Ascending aorta (tissue), 2 donors: ENCODE measurements at regions not wholly inside any gene's neighbourhood (a gene's known extent, or its start where the extent isn't known, plus 50 kb on each side); places are given as distances from the start of the nearest gene placed in this dataset.

Experiments
- DNase-seq, 2 donors: peaks; one replicate each; pipeline ENCODE4 v3.0.0-alpha.2; 2019; ENCODE audit warnings: low spot score in 2 of 2
- H3K27ac ChIP-seq, 2 donors: fragments of 200-600 bp; sonication (generic); one replicate each; pipeline ENCODE4 v1.5.1; 2016 to 2017; ENCODE audit warnings: mild to moderate bottlenecking in 1 of 2
- H3K27me3 ChIP-seq: fragments of 200-600 bp; sonication (generic); one replicate; pipeline ENCODE4 v1.5.1; 2017
- H3K36me3 ChIP-seq, 2 donors: fragments of 200-600 bp; sonication (generic); one replicate each; pipeline ENCODE4 v1.5.1; 2016
- H3K4me1 ChIP-seq, 2 donors: fragments of 200-600 bp; sonication (generic); one replicate each; pipeline ENCODE4 v1.5.1; 2016 to 2017; ENCODE audit warnings: mild to moderate bottlenecking in 1 of 2
- H3K4me3 ChIP-seq, 2 donors: fragments of 200-600 bp; sonication (generic); one replicate each; pipeline ENCODE4 v1.5.1; 2016 to 2017; ENCODE audit warnings: mild to moderate bottlenecking in 1 of 2
- H3K9me3 ChIP-seq, 2 donors: fragments of 200-600 bp; sonication (generic); one replicate each; pipeline ENCODE4 v1.5.1; 2016
- CTCF ChIP-seq, 3 experiments: fragments of 200-600 bp in 2 of 3; fragments of 450-650 bp in 1 of 3; sonication (generic) in 2 of 3; IDR thresholded peaks; one replicate each; pipeline ENCODE4 v1.5.1; 2016 to 2019; ENCODE audit warnings: antibody characterized with exemption in 3 of 3, mild to moderate bottlenecking in 1 of 3, moderate library complexity in 1 of 3
- intact Hi-C: fragments of 100-400 bp; cut with DNase I; formaldehyde crosslinking; loops from one replicate; pipeline ENCODE4 v1.15.1; 2023

DNA sequence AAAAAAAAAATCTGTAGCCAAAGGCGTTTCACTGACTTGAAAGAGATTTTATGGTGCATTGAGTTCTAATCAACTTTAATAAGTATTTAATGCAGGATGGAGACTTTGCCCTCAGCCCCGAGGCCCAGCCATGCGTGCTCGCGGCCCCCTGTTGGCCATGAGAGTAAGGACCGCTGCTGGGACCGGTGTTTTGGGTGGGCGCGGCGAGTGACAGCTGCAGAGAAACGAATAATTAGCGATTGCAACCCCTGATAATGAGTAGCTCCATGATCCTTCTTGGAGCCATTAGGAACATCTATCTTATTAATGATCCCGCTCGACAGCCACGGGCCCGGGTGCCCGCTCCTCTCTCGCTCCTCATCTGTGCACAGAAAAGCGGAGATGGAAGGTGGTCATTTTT is 347.4 kb downstream of the RPS24 start:
- H3K4me3 ChIP-seq, result no peak overlapping the region
- H3K9me3 ChIP-seq, result no peaks in the 10 kb centered on the region
- no peak for DNase-seq
- intact Hi-C loops, result no loop called here
- H3K4me1 ChIP-seq, result no peaks in the 10 kb centered on the region
- H3K36me3 ChIP-seq, result no peaks in the 10 kb centered on the region
- TF ChIP-seq CTCF (IDR thresholded peaks at IDR 0.05), result no peak
- H3K27ac ChIP-seq, result no peak overlapping the region
- H3K27me3 ChIP-seq, result no peaks in the 10 kb centered on the region

DNA sequence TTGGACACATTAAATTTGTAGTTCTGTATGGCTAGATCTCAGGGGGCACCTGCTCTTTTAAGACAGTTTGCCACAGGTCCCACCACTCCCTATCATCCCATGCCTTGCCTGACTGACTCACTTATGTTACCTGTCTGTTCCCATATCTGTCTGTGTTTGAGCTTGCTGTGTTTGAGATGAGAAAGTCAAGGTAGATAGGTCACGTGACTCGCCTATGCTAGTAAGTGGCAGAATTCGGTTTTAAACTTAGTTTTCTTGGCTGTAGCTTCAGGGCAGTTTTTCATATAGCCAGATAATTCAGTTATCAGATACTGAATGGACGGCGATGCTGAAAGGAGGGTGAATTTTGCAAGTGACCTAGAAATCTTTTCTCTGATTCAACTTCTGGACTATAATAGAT is 348.4 kb downstream of the RPS24 start:
- no peak for TF ChIP-seq CTCF (IDR thresholded peaks at IDR 0.05)
- no peak for DNase-seq
- Histone ChIP-seq H3K27me3 (no peaks in the 10 kb centered on the region), H3K36me3 (no peaks in the 10 kb centered on the region), H3K4me3 (no peak overlapping the region), H3K4me1 (no peaks in the 10 kb centered on the region), H3K9me3 (no peaks in the 10 kb centered on the region), H3K27ac (no peak overlapping the region)
- intact Hi-C loops, result no loop called here

- no peak overlapping the region for H3K27ac ChIP-seq
- H3K27me3 ChIP-seq, result no peaks in the 10 kb centered on the region
- no peaks in the 10 kb centered on the region for H3K9me3 ChIP-seq
- H3K36me3 ChIP-seq, result no peaks in the 10 kb centered on the region
- no peak for DNase-seq
- intact Hi-C loops, result no loop called here
- TF ChIP-seq CTCF (IDR thresholded peaks at IDR 0.05), result no peak
- no peak overlapping the region for H3K4me3 ChIP-seq
- no peaks in the 10 kb centered on the region for H3K4me1 ChIP-seq
Measured at GRCh38 chr10:78382772-78383171, 349.1 kb downstream of the RPS24 start.

DNA sequence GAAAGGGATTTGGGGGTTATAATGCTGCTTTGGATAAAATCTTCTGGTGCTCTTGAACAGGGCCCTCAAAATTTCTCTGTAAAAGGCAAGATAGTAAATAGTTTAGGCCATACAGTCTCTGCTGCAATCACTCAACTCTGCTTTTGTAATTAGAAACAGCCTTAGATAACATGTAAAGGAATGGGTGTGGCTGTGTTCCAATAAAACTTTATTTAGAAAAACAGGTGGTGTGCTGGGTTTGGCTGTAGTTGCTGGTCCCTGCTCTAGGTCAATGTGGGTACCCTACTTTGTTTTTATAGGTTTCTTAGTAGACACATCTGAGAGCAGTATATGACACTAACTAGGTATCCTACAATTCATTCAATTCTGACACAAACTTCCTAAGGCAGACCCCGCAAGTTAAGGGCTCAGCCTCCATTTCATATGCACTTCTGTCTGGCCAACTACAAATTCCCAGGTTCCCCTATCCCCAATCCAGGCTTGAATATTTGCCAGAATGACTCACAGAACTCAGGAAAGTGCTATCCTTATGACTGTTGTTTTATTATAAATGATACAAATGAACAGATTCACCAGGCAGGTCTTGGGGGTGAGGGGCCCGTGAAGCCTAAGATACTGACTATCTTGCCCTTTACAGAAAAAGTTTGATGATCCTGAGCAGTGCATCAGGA is 349.9 kb downstream of the RPS24 start:
- H3K36me3 ChIP-seq, result no peaks in the 10 kb centered on the region
- H3K4me1 ChIP-seq, result no peaks in the 10 kb centered on the region
- H3K9me3 ChIP-seq, result no peaks in the 10 kb centered on the region
- no peak overlapping the region for H3K27ac ChIP-seq
- no peak overlapping the region for H3K4me3 ChIP-seq
- no peaks in the 10 kb centered on the region for H3K27me3 ChIP-seq
- TF ChIP-seq CTCF (IDR thresholded peaks at IDR 0.05), result no peak
- intact Hi-C loops, result no loop called here
- no peak for DNase-seq

GRCh38 chr10:78384049-78384431 is 350.4 kb downstream of the RPS24 start:
- DNase-seq, result no peak
- Histone ChIP-seq H3K4me3 (no peak overlapping the region), H3K4me1 (no peaks in the 10 kb centered on the region), H3K27me3 (no peaks in the 10 kb centered on the region), H3K9me3 (no peaks in the 10 kb centered on the region), H3K27ac (no peak overlapping the region), H3K36me3 (no peaks in the 10 kb centered on the region)
- TF ChIP-seq CTCF (IDR thresholded peaks at IDR 0.05), result no peak
- intact Hi-C loops, result no loop called here

DNA sequence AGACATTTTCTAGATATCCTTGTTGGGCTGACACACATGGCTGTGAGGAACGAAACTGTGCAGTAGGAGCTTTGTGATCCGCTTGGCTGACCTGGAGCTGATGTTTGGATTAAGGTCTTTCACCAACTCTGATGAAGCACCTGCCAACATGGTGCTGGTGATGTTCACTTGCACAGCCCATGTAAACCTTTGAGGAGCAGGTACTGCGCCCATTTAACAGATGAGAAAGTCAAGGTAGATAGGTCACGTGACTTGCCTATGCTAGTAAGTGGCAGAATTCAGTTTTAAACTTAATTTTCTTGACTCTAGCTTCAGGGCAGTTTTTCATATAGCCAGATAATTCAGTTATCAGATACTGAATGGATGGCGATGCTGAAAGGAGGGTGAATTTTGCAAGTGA is 351.9 kb downstream of the RPS24 start:
- Histone ChIP-seq H3K27me3 (no peaks in the 10 kb centered on the region), H3K36me3 (no peaks in the 10 kb centered on the region), H3K9me3 (no peaks in the 10 kb centered on the region), H3K27ac (no peak overlapping the region), H3K4me1 (no peaks in the 10 kb centered on the region), H3K4me3 (no peak overlapping the region)
- intact Hi-C loops, result no loop called here
- no peak for DNase-seq
- no peak for TF ChIP-seq CTCF (IDR thresholded peaks at IDR 0.05)
